ENCODE measurements at regions not wholly inside any gene's neighbourhood (a gene's known extent, or its start where the extent isn't known, plus 50 kb on each side); places are given as distances from the start of the nearest gene placed in this dataset.

- DNase-seq: no peak
- 83 to 98% (median 95%) methylated on average over 4 to 6 of the region's 6 CpGs for WGBS, 5 donors
- Histone ChIP-seq H3K9me3 (no peaks in the 10 kb centered on the region), H3K27ac (no peak overlapping the region), H3K36me3 (no peaks in the 10 kb centered on the region), H3K27me3 (no peaks in the 10 kb centered on the region), H3K4me3 (no peak overlapping the region), H3K4me1 (no peaks in the 10 kb centered on the region)
- intact Hi-C loops (cut with DNase I; ENCODE audit: low total_unique reads): no loop called here
- no peak for TF ChIP-seq CTCF (IDR thresholded peaks at IDR 0.05)
Observed at GRCh38 chr12:27873010-27873409, 93.0 kb upstream of the MANSC4 start.

- Histone ChIP-seq H3K36me3 (no peaks in the 10 kb centered on the region), H3K4me3 (no peak overlapping the region), H3K9me3 (no peaks in the 10 kb centered on the region), H3K27ac (no peak overlapping the region), H3K4me1 (no peaks in the 10 kb centered on the region), H3K27me3 (no peaks in the 10 kb centered on the region)
- TF ChIP-seq EP300 (IDR thresholded peaks at IDR 0.05) (no peak), POLR2AphosphoS5 (IDR thresholded peaks at IDR 0.05) (no peak), CTCF (IDR thresholded peaks at IDR 0.05) (no peak), POLR2A (IDR thresholded peaks at IDR 0.05) (no peak)
- DNase-seq: no peak
- intact Hi-C loops (cut with DNase I; ENCODE audit: low total_unique reads): no loop called here
- WGBS, 5 donors: 77 to 87% (median 81%) methylated on average over 3 of the region's 3 CpGs
Observed at GRCh38 chr12:27871946-27872345, 91.9 kb upstream of the MANSC4 start.

GRCh38 chr12:27870939-27871338 is 90.9 kb upstream of the MANSC4 start:
- intact Hi-C loops (cut with DNase I; ENCODE audit: low total_unique reads): no loop called here
- no peaks in the 10 kb centered on the region for H3K36me3 ChIP-seq
- 80 to 86% (median 83%) methylated on average over 4 of the region's 4 CpGs for whole genome bisulfite sequencing, 5 donors

GRCh38 chr12:27869567-27869966 is 89.5 kb upstream of the MANSC4 start:
- no peaks in the 10 kb centered on the region for H3K9me3 ChIP-seq
- H3K27ac ChIP-seq: no peak overlapping the region
- no peak for DNase-seq
- 75 to 87% (median 81%) methylated on average over 12 of the region's 12 CpGs for WGBS, 5 donors
- no peaks in the 10 kb centered on the region for H3K4me1 ChIP-seq
- H3K27me3 ChIP-seq: no peaks in the 10 kb centered on the region
- H3K4me3 ChIP-seq: no peak overlapping the region
- H3K36me3 ChIP-seq: no peaks in the 10 kb centered on the region
- TF ChIP-seq EP300 (IDR thresholded peaks at IDR 0.05) (no peak), POLR2A (IDR thresholded peaks at IDR 0.05) (no peak), POLR2AphosphoS5 (IDR thresholded peaks at IDR 0.05) (no peak), CTCF (IDR thresholded peaks at IDR 0.05) (no peak)
- intact Hi-C loops (cut with DNase I; ENCODE audit: low total_unique reads): no loop called here

More at GRCh38 chr12:27870939-27871338, 90.9 kb upstream of the MANSC4 start:
- Histone ChIP-seq H3K4me1 (no peaks in the 10 kb centered on the region), H3K4me3 (no peak overlapping the region), H3K27ac (no peak overlapping the region), H3K27me3 (no peaks in the 10 kb centered on the region), H3K9me3 (no peaks in the 10 kb centered on the region)
- TF ChIP-seq CTCF (IDR thresholded peaks at IDR 0.05) (no peak), POLR2A (IDR thresholded peaks at IDR 0.05) (no peak)
- no peak for DNase-seq

- Histone ChIP-seq H3K27me3 (no peaks in the 10 kb centered on the region), H3K4me1 (no peaks in the 10 kb centered on the region), H3K4me3 (no peak overlapping the region), H3K27ac (no peak overlapping the region), H3K36me3 (no peaks in the 10 kb centered on the region), H3K9me3 (no peaks in the 10 kb centered on the region)
- intact Hi-C loops (cut with DNase I; ENCODE audit: low total_unique reads): no loop called here
- no peak for TF ChIP-seq POLR2A (IDR thresholded peaks at IDR 0.05)
- TF ChIP-seq POLR2AphosphoS5 (IDR thresholded peaks at IDR 0.05): no peak
- TF ChIP-seq CTCF (IDR thresholded peaks at IDR 0.05): no peak
- TF ChIP-seq EP300 (IDR thresholded peaks at IDR 0.05): no peak
- no peak for DNase-seq
- 90 to 100% (median 97%) methylated on average over 1 of the region's 1 CpG for WGBS, 5 donors
Observed at GRCh38 chr12:27868139-27868538, 88.1 kb upstream of the MANSC4 start.
